Brain microvascular endothelial cell (primary cell): ENCODE measurements at regions not wholly inside any gene's neighbourhood (a gene's known extent, or its start where the extent isn't known, plus 50 kb on each side); places are given as distances from the start of the nearest gene placed in this dataset.

Experiments
- DNase-seq: peaks from one replicate; pipeline ENCODE4 v3.0.0-alpha.2; 2020
- H3K27ac ChIP-seq: fragments of 250-450 bp; sonication (Bioruptor Pico); 2 replicates; pipeline ENCODE4 v1.5.1; 2020; ENCODE audit warnings: mild to moderate bottlenecking, moderate library complexity
- H3K27me3 ChIP-seq: fragments of 250-450 bp; sonication (Bioruptor Pico); replicated peaks from 2 replicates; pipeline ENCODE4 v1.5.1; 2020; ENCODE audit warnings: mild to moderate bottlenecking
- H3K36me3 ChIP-seq: fragments of 250-450 bp; sonication (Bioruptor Pico); replicated peaks from 2 replicates; pipeline ENCODE4 v1.5.1; 2020; ENCODE audit warnings: mild to moderate bottlenecking
- H3K4me3 ChIP-seq: 2 replicates; pipeline ENCODE4 v1.5.1; 2011; ENCODE audit warnings: low read depth, mild to moderate bottlenecking, control low read depth, low read length, moderate library complexity
- CTCF ChIP-seq: IDR thresholded peaks from 2 replicates; pipeline ENCODE4 v1.5.1; 2011; ENCODE audit warnings: low read depth, mild to moderate bottlenecking, moderate library complexity, low read length, control low read depth, inconsistent platforms; ENCODE audit errors: missing control alignments
- in situ Hi-C: cut with HindIII; loops from 2 replicates; pipeline ENCODE4 v1.10.0; 2017; ENCODE audit warnings: low sequenced_read_pairs, low pct_ligation_motif_present

- H3K4me3 ChIP-seq = no peak overlapping the region
- in situ Hi-C loops = no loop called here
- H3K27ac ChIP-seq = no peak overlapping the region
- no peaks in the 10 kb centered on the region for H3K36me3 ChIP-seq
- no peak for TF ChIP-seq CTCF
- DNase-seq = no peak
- H3K27me3 ChIP-seq = no peaks in the 10 kb centered on the region
Observed at GRCh38 chr2:11975373-11975772, 228.9 kb downstream of the LPIN1 start.

GRCh38 chr2:11976073-11976472, 229.6 kb downstream of the LPIN1 start:
- in situ Hi-C loops = no loop called here
- H3K27ac ChIP-seq = no peak overlapping the region
- no peak for TF ChIP-seq CTCF
- H3K36me3 ChIP-seq = no peaks in the 10 kb centered on the region
- DNase-seq = no peak
- no peak overlapping the region for H3K4me3 ChIP-seq
- H3K27me3 ChIP-seq = no peaks in the 10 kb centered on the region

- H3K36me3 ChIP-seq = no peaks in the 10 kb centered on the region
- H3K27me3 ChIP-seq = no peaks in the 10 kb centered on the region
- DNase-seq = no peak
- no peak for TF ChIP-seq CTCF
- H3K4me3 ChIP-seq = no peak overlapping the region
- in situ Hi-C loops = no loop called here
- no peak overlapping the region for H3K27ac ChIP-seq
Observed at GRCh38 chr2:11977766-11978524, 231.5 kb downstream of the LPIN1 start.

DNA sequence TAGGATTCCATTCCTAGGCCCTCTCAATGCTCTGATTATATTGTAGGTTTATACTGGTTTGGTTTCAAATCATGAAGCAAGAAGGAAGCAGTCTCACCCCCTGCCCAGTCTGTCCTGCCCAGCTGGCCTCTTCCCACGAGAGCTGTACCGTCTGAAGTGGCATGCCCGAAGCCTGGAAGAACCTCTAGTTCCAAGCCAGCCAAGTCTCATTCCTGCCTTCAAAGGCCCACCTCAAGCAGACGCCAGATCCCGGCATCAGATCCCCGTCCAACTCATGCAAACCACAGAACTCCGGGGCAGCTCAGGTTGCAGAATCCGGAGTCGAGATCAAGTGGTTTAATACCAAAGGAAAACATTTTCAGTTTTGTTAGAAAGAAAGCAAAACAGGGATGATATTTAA, 234.4 kb downstream of the LPIN1 start:
- H3K36me3 ChIP-seq = no peaks in the 10 kb centered on the region
- H3K27me3 ChIP-seq = no peaks in the 10 kb centered on the region
- DNase-seq = no peak
- H3K4me3 ChIP-seq = no peak overlapping the region
- H3K27ac ChIP-seq = no peak overlapping the region
- in situ Hi-C loops = no loop called here
- TF ChIP-seq CTCF = no peak

DNA sequence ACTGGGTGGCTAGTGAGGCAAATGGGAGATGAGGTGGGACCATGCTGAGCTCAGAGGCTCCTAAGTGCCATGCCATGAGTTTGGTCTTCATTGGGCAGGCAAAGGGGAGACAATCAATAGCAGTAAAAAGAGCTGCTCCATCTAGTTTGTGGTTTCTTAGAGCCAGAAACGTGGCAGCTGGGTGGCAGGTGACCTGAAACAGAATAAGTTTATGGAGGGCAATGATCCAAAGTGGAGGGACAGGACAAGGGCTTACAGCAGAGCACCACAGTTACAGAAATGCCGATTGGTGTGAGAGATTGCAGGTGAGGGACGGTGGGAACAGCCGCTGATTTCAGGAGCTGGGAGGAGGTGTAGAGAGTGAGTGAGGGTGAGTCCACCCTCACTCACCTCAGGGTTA, 237.0 kb downstream of the LPIN1 start:
- H3K36me3 ChIP-seq = no peaks in the 10 kb centered on the region
- in situ Hi-C loops = no loop called here
- H3K27me3 ChIP-seq = no peaks in the 10 kb centered on the region
- no peak for TF ChIP-seq CTCF
- DNase-seq = no peak
- H3K27ac ChIP-seq = no peak overlapping the region
- H3K4me3 ChIP-seq = no peak overlapping the region

DNA sequence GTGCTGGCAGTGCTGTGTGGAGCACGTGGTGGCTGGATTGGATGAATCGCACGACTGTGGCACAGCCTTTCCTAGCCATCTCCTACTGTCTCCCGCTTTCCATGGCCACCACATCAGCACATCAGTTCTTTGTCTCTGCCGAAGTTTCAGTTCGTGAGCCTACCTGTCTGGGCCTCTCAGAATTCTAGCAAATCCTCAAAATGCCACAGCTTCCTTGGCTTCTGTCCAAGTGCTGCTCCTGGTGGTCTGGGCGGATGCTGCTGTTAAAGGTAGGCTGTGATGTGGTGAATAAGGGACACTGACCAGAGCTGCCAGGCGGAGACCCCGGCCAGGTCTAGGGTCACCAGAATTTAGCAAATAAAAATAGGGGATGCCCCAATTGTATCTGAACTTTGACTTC, 237.4 kb downstream of the LPIN1 start:
- Histone ChIP-seq H3K27me3 (no peaks in the 10 kb centered on the region), H3K27ac (no peak overlapping the region), H3K36me3 (no peaks in the 10 kb centered on the region), H3K4me3 (no peak overlapping the region)
- in situ Hi-C loops = no loop called here
- TF ChIP-seq CTCF = no peak
- DNase-seq = no peak
